ENCODE measurements at regions not wholly inside any gene's neighbourhood (a gene's known extent, or its start where the extent isn't known, plus 50 kb on each side); places are given as distances from the start of the nearest gene placed in this dataset.
A peak's percentile ranks its signal among the peaks of the same experiment; 100 is the strongest.

- Histone ChIP-seq H3F3A (ENCODE audit: insufficient read depth, low read length, poor library complexity, severe bottlenecking) (no peaks in the 10 kb centered on the region), H4K20me1 (ENCODE audit: insufficient read depth) (no peaks in the 10 kb centered on the region), H3K27ac (ENCODE audit: low read length) (no peak overlapping the region), H2AFZ (ENCODE audit: low read depth, low read length) (no peak overlapping the region), H3K79me2 (replicated peaks; ENCODE audit: insufficient read depth, low read length) (no peaks in the 10 kb centered on the region), H3K9me3 (ENCODE audit: low read length) (no peaks in the 10 kb centered on the region), H3K9ac (ENCODE audit: low read length) (no peak overlapping the region), H3K36me3 (ENCODE audit: insufficient read depth, low read length) (no peaks in the 10 kb centered on the region), H3K9me2 (ENCODE audit: insufficient read depth, low read length) (no peaks in the 10 kb centered on the region), H3K4me3 (ENCODE audit: low read length) (no peak overlapping the region), H3K27me3 (ENCODE audit: insufficient read depth, low read depth, low read length) (no peaks in the 10 kb centered on the region), H3K4me2 (ENCODE audit: low read length) (no peak overlapping the region)
- TF ChIP-seq CTCF (IDR thresholded peaks at IDR 0.05; ENCODE audit: poor library complexity, severe bottlenecking) (peak; percentile 62), POLR2AphosphoS5 (IDR thresholded peaks at IDR 0.05) (no peak), SMC3 (conservative IDR thresholded peaks at IDR 0.05; ENCODE audit: poor library complexity) (peak; percentile 55), RAD21 (conservative IDR thresholded peaks at IDR 0.05) (peak; percentile 56)
Observed at GRCh38 chr5:72611118-72611730, 104.0 kb upstream of the ZNF366 start.

DNA sequence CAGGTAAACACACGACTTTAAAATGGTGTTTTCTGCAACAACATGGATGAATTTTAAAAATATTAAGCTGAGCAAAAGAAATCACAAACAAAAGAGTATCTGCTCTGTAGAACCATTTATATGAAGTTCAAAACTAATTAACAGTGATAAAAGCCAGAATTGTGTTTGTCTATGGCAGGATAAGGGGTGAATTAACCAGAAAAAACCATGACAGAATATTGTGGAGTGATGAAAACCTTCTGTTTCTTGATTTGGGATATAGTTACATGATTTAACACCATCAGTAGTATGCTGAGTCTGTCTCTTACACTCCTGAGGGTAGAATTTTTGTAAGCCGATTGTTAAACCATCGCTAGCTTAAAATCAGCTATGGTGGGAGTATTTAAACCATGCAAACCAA, 101.7 kb upstream of the ZNF366 start:
- Histone ChIP-seq H3K9me2 (ENCODE audit: insufficient read depth, low read length) (no peaks in the 10 kb centered on the region), H3K27me3 (ENCODE audit: insufficient read depth, low read depth, low read length) (no peaks in the 10 kb centered on the region), H3K36me3 (ENCODE audit: insufficient read depth, low read length) (no peaks in the 10 kb centered on the region), H3K27ac (ENCODE audit: low read length) (peak overlapping the region; percentile 55), H3K4me2 (ENCODE audit: low read length) (no peak overlapping the region), H3K9ac (ENCODE audit: low read length) (no peak overlapping the region), H4K20me1 (ENCODE audit: insufficient read depth) (no peaks in the 10 kb centered on the region), H3K79me2 (replicated peaks; ENCODE audit: insufficient read depth, low read length) (no peaks in the 10 kb centered on the region), H3K9me3 (ENCODE audit: low read length) (no peaks in the 10 kb centered on the region), H2AFZ (ENCODE audit: low read depth, low read length) (no peak overlapping the region), H3K4me3 (ENCODE audit: low read length) (no peak overlapping the region), H3F3A (ENCODE audit: insufficient read depth, low read length, poor library complexity, severe bottlenecking) (no peaks in the 10 kb centered on the region)
- TF ChIP-seq MXI1 (conservative IDR thresholded peaks at IDR 0.05; ENCODE audit: poor library complexity, severe bottlenecking) = no peak
- TF ChIP-seq, protein P1, sequence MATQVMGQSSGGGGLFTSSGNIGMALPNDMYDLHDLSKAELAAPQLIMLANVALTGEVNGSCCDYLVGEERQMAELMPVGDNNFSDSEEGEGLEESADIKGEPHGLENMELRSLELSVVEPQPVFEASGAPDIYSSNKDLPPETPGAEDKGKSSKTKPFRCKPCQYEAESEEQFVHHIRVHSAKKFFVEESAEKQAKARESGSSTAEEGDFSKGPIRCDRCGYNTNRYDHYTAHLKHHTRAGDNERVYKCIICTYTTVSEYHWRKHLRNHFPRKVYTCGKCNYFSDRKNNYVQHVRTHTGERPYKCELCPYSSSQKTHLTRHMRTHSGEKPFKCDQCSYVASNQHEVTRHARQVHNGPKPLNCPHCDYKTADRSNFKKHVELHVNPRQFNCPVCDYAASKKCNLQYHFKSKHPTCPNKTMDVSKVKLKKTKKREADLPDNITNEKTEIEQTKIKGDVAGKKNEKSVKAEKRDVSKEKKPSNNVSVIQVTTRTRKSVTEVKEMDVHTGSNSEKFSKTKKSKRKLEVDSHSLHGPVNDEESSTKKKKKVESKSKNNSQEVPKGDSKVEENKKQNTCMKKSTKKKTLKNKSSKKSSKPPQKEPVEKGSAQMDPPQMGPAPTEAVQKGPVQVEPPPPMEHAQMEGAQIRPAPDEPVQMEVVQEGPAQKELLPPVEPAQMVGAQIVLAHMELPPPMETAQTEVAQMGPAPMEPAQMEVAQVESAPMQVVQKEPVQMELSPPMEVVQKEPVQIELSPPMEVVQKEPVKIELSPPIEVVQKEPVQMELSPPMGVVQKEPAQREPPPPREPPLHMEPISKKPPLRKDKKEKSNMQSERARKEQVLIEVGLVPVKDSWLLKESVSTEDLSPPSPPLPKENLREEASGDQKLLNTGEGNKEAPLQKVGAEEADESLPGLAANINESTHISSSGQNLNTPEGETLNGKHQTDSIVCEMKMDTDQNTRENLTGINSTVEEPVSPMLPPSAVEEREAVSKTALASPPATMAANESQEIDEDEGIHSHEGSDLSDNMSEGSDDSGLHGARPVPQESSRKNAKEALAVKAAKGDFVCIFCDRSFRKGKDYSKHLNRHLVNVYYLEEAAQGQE (IDR thresholded peaks at IDR 0.05; ENCODE audit: borderline replicate concordance) = no peak
- no peak for TF ChIP-seq TAF1 (IDR thresholded peaks at IDR 0.05; ENCODE audit: low read depth)
- TF ChIP-seq EP300 (conservative IDR thresholded peaks at IDR 0.05; ENCODE audit: poor library complexity, severe bottlenecking) = no peak
- no peak for TF ChIP-seq POLR2AphosphoS5 (IDR thresholded peaks at IDR 0.05)
- no peak for TF ChIP-seq CTCF (IDR thresholded peaks at IDR 0.05; ENCODE audit: poor library complexity, severe bottlenecking)
- TF ChIP-seq RAD21 (conservative IDR thresholded peaks at IDR 0.05) = no peak
- no peak for TF ChIP-seq SMC3 (conservative IDR thresholded peaks at IDR 0.05; ENCODE audit: poor library complexity)
- no peak for TF ChIP-seq EZH2 (IDR thresholded peaks at IDR 0.05; ENCODE audit: borderline replicate concordance, insufficient read depth, low read length, poor library complexity, severe bottlenecking)

All from neural cell (in vitro differentiated cells).